ENCODE measurements at regions not wholly inside any gene's neighbourhood (a gene's known extent, or its start where the extent isn't known, plus 50 kb on each side); places are given as distances from the start of the nearest gene placed in this dataset.

GRCh38 chr3:153028381-153028780 is 133.6 kb upstream of the RAP2B start:
- H3K4me3 ChIP-seq (ENCODE audit: control insufficient read depth in 2 of 3, extremely low read depth in 1 of 3, insufficient read depth in 2 of 3, low read depth in 1 of 3, low read length in 3 of 3): no peak overlapping the region
- TF ChIP-seq CTCF (optimal IDR thresholded peaks at IDR 0.05 in 1 of 3, IDR thresholded peaks at IDR 0.05 in 1 of 3, conservative IDR thresholded peaks at IDR 0.05 in 1 of 3; ENCODE audit: extremely low read depth in 1 of 3, insufficient read depth in 2 of 3, low read length in 3 of 3) (no peak), EZH2 (IDR thresholded peaks at IDR 0.05; ENCODE audit: low read length) (no peak)
- H3K9me3 ChIP-seq (ENCODE audit: control insufficient read depth, low read depth, low read length): no peaks in the 10 kb centered on the region
- H3K27ac ChIP-seq (ENCODE audit: control insufficient read depth, insufficient read depth, low read length): no peak overlapping the region
- H2AFZ ChIP-seq (ENCODE audit: control insufficient read depth, low read length): no peak overlapping the region
- H3K27me3 ChIP-seq (ENCODE audit: control insufficient read depth, extremely low read depth, insufficient read depth, low read length): no peaks in the 10 kb centered on the region
- H3K79me2 ChIP-seq (ENCODE audit: control insufficient read depth, insufficient read depth, low read length): no peaks in the 10 kb centered on the region
- no peak for DNase-seq (ENCODE audit: low read depth, low spot score)
- no peaks in the 10 kb centered on the region for H3K9me1 ChIP-seq (ENCODE audit: control insufficient read depth, extremely low read depth, insufficient read depth, low read length)
- dilution Hi-C loops (cut with MboI; ENCODE audit: extremely low pct_ligation_motif_present, low sequenced_read_pairs): no loop called here
- peaks cover 7% of the 10 kb centered on the region for H3K4me1 ChIP-seq (ENCODE audit: control insufficient read depth, extremely low read depth, insufficient read depth, low read length)
- H3K36me3 ChIP-seq (ENCODE audit: control insufficient read depth in 2 of 2, extremely low read depth in 1 of 2, insufficient read depth in 2 of 2, low read length in 2 of 2): no peaks in the 10 kb centered on the region
- H3K4me2 ChIP-seq (ENCODE audit: control insufficient read depth, extremely low read depth, insufficient read depth, low read depth, low read length): no peak overlapping the region
- FAIRE-seq: no peak
- H4K20me1 ChIP-seq (ENCODE audit: control insufficient read depth, extremely low read depth, insufficient read depth, low read length): no peaks in the 10 kb centered on the region
- no peak overlapping the region for H3K9ac ChIP-seq (ENCODE audit: control insufficient read depth, extremely low read depth, insufficient read depth, low read length)

GRCh38 chr3:153029350-153029749 is 132.7 kb upstream of the RAP2B start:
- Histone ChIP-seq H3K36me3 (ENCODE audit: control insufficient read depth in 2 of 2, extremely low read depth in 1 of 2, insufficient read depth in 2 of 2, low read length in 2 of 2) (no peaks in the 10 kb centered on the region), H3K9me1 (ENCODE audit: control insufficient read depth, extremely low read depth, insufficient read depth, low read length) (no peaks in the 10 kb centered on the region), H3K4me1 (ENCODE audit: control insufficient read depth, extremely low read depth, insufficient read depth, low read length) (peaks cover 7% of the 10 kb centered on the region), H3K9me3 (ENCODE audit: control insufficient read depth, low read depth, low read length) (no peaks in the 10 kb centered on the region), H3K4me3 (ENCODE audit: control insufficient read depth in 2 of 3, extremely low read depth in 1 of 3, insufficient read depth in 2 of 3, low read depth in 1 of 3, low read length in 3 of 3) (no peak overlapping the region), H2AFZ (ENCODE audit: control insufficient read depth, low read length) (peak overlapping the region; percentile 58), H4K20me1 (ENCODE audit: control insufficient read depth, extremely low read depth, insufficient read depth, low read length) (no peaks in the 10 kb centered on the region), H3K27ac (ENCODE audit: control insufficient read depth, insufficient read depth, low read length) (no peak overlapping the region), H3K9ac (ENCODE audit: control insufficient read depth, extremely low read depth, insufficient read depth, low read length) (no peak overlapping the region), H3K4me2 (ENCODE audit: control insufficient read depth, extremely low read depth, insufficient read depth, low read depth, low read length) (peak overlapping the region; percentile 47), H3K27me3 (ENCODE audit: control insufficient read depth, extremely low read depth, insufficient read depth, low read length) (no peaks in the 10 kb centered on the region), H3K79me2 (ENCODE audit: control insufficient read depth, insufficient read depth, low read length) (no peaks in the 10 kb centered on the region)
- dilution Hi-C loops (cut with MboI; ENCODE audit: extremely low pct_ligation_motif_present, low sequenced_read_pairs): no loop called here
- FAIRE-seq (peak; percentile 81), DNase-seq (ENCODE audit: low read depth, low spot score) (no peak)
- TF ChIP-seq CTCF (optimal IDR thresholded peaks at IDR 0.05 in 1 of 3, IDR thresholded peaks at IDR 0.05 in 1 of 3, conservative IDR thresholded peaks at IDR 0.05 in 1 of 3; ENCODE audit: extremely low read depth in 1 of 3, insufficient read depth in 2 of 3, low read length in 3 of 3): no peak
- TF ChIP-seq EZH2 (IDR thresholded peaks at IDR 0.05; ENCODE audit: low read length): no peak
